BLaER1 (cell line): ENCODE measurements at regions not wholly inside any gene's neighbourhood (a gene's known extent, or its start where the extent isn't known, plus 50 kb on each side); places are given as distances from the start of the nearest gene placed in this dataset.

Experiments used
- H3K27ac ChIP-seq: shearing (Covaris generic); formaldehyde crosslinking; 2 replicates; pipeline ENCODE4 v1.8.1; 2022
- H3K27me3 ChIP-seq: shearing (Covaris generic); formaldehyde crosslinking; 2 replicates; pipeline ENCODE4 v1.8.1; 2022
- H3K36me3 ChIP-seq: shearing (Covaris generic); formaldehyde crosslinking; 2 replicates; pipeline ENCODE4 v1.8.1; 2022
- H3K4me1 ChIP-seq: shearing (Covaris generic); formaldehyde crosslinking; 2 replicates; pipeline ENCODE4 v1.8.1; 2022
- H3K4me2 ChIP-seq: shearing (Covaris generic); formaldehyde crosslinking; 2 replicates; pipeline ENCODE4 v1.8.1; 2022
- H3K4me3 ChIP-seq: shearing (Covaris generic); formaldehyde crosslinking; 2 replicates; pipeline ENCODE4 v1.8.1; 2022
- H3K9ac ChIP-seq: shearing (Covaris generic); formaldehyde crosslinking; 2 replicates; pipeline ENCODE4 v1.8.1; 2022
- H3K9me3 ChIP-seq: shearing (Covaris generic); formaldehyde crosslinking; 2 replicates; pipeline ENCODE4 v1.8.1; 2022
- H4K20me1 ChIP-seq: shearing (Covaris generic); formaldehyde crosslinking; 2 replicates; pipeline ENCODE4 v1.8.1; 2022
- Cebpa-rat ChIP-seq: shearing (Covaris generic); IDR thresholded peaks from 2 replicates; pipeline ENCODE4 v1.8.1; 2022

DNA sequence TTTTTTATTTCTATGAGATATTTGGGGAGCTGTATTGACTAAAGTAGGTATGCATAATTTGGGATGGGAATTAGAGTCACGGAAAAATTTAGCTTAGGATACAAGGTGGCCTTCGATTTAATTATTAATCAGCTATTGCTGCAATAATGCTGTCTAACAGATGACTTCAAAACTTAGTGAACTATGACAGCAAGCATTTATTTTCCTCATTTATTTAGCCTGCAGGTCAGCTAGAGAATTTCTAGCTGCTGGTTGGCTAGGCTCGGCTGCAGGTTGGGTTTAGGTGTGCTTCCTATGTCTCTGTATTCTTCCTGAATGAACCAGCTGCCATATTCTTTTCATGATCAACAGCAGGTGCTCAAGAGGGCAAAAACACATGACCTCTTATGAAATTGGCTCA is 181.8 kb upstream of the RAG2 start:
- H3K4me3 ChIP-seq = no peak overlapping the region
- no peak overlapping the region for H3K9ac ChIP-seq
- no peak overlapping the region for H3K4me2 ChIP-seq
- no peaks in the 10 kb centered on the region for H3K4me1 ChIP-seq
- H4K20me1 ChIP-seq = no peaks in the 10 kb centered on the region
- no peaks in the 10 kb centered on the region for H3K27me3 ChIP-seq
- TF ChIP-seq Cebpa-rat = no peak
- no peaks in the 10 kb centered on the region for H3K9me3 ChIP-seq
- no peaks in the 10 kb centered on the region for H3K36me3 ChIP-seq
- no peak overlapping the region for H3K27ac ChIP-seq

DNA sequence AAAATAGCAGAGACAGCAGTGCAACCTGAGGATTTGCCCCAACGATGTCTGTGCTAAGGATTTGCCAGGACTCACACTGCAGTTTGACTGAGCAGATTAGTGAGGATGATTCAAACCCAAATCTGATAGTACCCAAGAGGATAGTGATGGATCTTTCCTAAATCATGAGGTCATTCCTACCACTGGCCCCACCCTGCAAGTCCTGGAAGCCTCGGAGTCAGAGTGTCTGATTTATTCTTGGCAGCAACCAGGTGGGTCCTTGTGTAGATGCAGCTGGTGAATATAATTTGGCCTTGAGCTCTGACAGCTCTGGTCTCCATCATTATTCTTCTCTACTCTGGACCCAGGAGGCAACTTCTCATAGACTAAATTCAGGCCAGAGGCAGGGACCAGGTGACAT is 179.3 kb upstream of the RAG2 start:
- Histone ChIP-seq H3K4me2 (no peak overlapping the region), H3K9ac (no peak overlapping the region), H3K4me3 (no peak overlapping the region), H3K4me1 (no peaks in the 10 kb centered on the region), H4K20me1 (no peaks in the 10 kb centered on the region), H3K27ac (no peak overlapping the region), H3K9me3 (no peaks in the 10 kb centered on the region), H3K36me3 (no peaks in the 10 kb centered on the region), H3K27me3 (no peaks in the 10 kb centered on the region)
- TF ChIP-seq Cebpa-rat = no peak

DNA sequence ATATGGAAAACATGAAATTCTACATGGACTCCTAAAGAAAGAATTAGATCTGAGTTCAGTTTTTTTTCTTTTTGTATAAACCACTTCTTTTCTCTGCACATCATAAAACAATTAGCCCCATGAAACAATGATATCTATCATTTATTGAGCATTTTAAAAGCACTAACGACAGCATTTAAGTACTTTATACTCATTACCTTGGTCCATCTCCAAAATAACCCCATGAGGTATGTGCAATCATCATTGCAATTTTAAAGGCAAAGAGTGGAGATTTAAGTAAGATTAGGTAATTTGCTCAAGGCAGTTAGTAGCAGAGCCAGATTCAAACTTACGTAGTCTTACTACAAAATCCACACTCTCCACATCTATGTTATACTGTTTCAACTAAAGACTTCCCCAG is 177.7 kb upstream of the RAG2 start:
- Histone ChIP-seq H3K9ac (no peak overlapping the region), H4K20me1 (no peaks in the 10 kb centered on the region), H3K27ac (no peak overlapping the region), H3K4me1 (no peaks in the 10 kb centered on the region), H3K4me2 (no peak overlapping the region), H3K9me3 (no peaks in the 10 kb centered on the region), H3K4me3 (no peak overlapping the region), H3K36me3 (no peaks in the 10 kb centered on the region), H3K27me3 (no peaks in the 10 kb centered on the region)
- TF ChIP-seq Cebpa-rat = no peak

DNA sequence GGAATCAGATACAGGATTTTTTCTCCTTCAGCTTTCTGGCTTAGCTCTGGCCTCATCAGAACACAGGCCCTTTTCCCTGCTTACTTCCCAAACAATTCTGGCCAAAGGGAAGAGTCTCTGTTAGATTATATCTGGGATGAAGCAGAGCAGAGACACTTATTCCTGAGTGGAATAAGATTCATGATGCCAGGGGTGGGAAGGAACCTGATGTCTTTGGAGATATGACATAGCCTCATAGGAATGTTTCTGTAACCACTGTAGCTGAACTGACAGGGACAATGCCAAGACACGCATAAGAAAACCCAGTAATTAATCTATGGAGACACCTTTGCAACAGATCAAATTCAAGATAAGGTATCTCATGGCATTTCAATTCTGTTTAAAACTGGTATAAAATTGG is 177.1 kb upstream of the RAG2 start:
- Histone ChIP-seq H3K4me3 (no peak overlapping the region), H3K9ac (no peak overlapping the region), H3K36me3 (no peaks in the 10 kb centered on the region), H3K27me3 (no peaks in the 10 kb centered on the region), H3K27ac (no peak overlapping the region), H3K4me2 (no peak overlapping the region), H4K20me1 (no peaks in the 10 kb centered on the region), H3K9me3 (no peaks in the 10 kb centered on the region), H3K4me1 (no peaks in the 10 kb centered on the region)
- TF ChIP-seq Cebpa-rat = no peak

DNA sequence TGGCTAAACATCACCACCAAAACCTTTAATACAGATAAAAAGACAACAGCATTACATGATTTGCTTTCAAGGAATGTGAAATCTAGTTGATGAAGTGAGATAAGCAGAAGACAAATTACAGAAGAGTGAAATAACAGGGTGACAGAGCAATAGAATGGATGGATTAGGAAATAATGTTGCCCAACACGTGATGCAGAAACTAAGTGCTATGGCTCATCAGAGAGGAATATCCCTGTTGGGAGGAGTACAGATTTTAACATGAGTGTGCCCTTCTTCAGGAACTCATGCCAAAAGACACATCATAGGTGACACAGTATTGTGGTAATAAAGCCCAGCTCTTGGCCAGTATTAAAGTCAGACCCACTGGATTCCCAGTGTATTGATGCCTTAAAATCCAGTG is 176.6 kb upstream of the RAG2 start:
- H3K9me3 ChIP-seq = no peaks in the 10 kb centered on the region
- H3K9ac ChIP-seq = no peak overlapping the region
- H3K27me3 ChIP-seq = no peaks in the 10 kb centered on the region
- no peaks in the 10 kb centered on the region for H3K4me1 ChIP-seq
- H4K20me1 ChIP-seq = no peaks in the 10 kb centered on the region
- no peaks in the 10 kb centered on the region for H3K36me3 ChIP-seq
- H3K4me3 ChIP-seq = no peak overlapping the region
- no peak for TF ChIP-seq Cebpa-rat
- no peak overlapping the region for H3K4me2 ChIP-seq
- H3K27ac ChIP-seq = no peak overlapping the region

DNA sequence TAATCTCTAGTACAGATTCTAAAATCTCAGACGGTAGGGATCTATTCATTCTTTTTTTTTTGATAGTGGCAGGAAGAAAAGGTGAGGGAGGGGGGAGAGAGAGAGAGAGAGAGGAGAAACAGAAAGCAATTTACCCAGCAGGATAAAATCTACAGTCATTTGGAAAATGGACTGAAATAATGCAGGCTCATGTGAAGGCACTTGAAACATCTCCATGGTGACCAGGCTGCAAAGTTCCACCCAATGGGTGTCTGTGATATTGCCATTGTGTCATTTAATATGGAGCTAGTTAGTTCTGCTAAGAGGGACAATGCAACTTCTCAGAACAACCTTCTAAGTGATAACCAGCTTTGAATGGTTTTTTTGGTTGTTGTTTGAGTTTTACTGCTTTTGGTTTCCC is 165.2 kb upstream of the RAG2 start:
- Histone ChIP-seq H3K27me3 (no peaks in the 10 kb centered on the region), H3K4me2 (no peak overlapping the region), H3K9ac (no peak overlapping the region), H3K27ac (no peak overlapping the region), H3K36me3 (no peaks in the 10 kb centered on the region), H3K4me1 (no peaks in the 10 kb centered on the region), H3K9me3 (no peaks in the 10 kb centered on the region), H3K4me3 (no peak overlapping the region), H4K20me1 (no peaks in the 10 kb centered on the region)
- no peak for TF ChIP-seq Cebpa-rat

DNA sequence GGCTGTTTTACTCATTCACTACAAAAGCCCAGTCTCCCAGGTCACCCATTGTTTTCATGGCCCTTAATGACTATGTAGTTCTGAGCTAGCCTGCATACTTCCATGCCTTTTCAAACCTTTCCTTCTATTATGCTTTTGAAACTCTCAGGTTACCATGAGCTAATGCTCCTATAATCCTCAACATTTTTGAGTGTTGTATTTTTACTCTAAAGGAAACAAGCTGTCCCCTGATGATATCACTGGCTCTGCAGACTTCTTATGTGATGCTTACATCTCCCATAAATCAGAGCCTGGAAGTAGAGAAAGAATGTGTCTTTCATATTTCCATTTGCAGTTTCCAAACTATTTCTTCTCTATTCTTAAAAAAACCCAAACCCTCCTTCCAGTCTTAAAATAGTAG is 159.0 kb upstream of the RAG2 start:
- Histone ChIP-seq H3K27ac (no peak overlapping the region), H3K4me1 (no peaks in the 10 kb centered on the region), H3K4me3 (no peak overlapping the region), H4K20me1 (no peaks in the 10 kb centered on the region), H3K27me3 (no peaks in the 10 kb centered on the region), H3K9ac (no peak overlapping the region), H3K4me2 (no peak overlapping the region), H3K36me3 (no peaks in the 10 kb centered on the region), H3K9me3 (no peaks in the 10 kb centered on the region)
- TF ChIP-seq Cebpa-rat = no peak

DNA sequence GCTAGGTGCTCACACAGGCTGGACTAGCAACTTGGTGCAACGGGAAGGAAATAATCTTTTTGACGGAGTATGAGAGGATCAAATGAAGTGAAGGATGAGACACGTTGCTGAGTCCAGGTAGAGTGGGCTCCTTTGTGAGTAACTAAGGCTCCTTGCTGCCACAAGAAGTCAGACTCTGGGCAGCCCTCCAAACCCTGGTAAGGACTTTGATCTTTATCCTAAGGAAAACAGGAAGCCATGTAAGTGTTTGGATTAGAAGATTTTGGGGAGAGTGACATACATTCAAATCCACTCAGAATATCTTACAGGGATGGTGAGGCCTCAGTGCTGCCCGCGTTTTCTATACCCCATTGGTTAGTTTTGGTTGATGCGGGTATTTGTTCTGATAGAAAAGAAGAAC is 155.9 kb upstream of the RAG2 start:
- Histone ChIP-seq H3K27me3 (no peaks in the 10 kb centered on the region), H3K4me1 (no peaks in the 10 kb centered on the region), H3K27ac (no peak overlapping the region), H3K4me2 (no peak overlapping the region), H4K20me1 (no peaks in the 10 kb centered on the region), H3K9ac (no peak overlapping the region), H3K36me3 (no peaks in the 10 kb centered on the region), H3K9me3 (no peaks in the 10 kb centered on the region), H3K4me3 (no peak overlapping the region)
- TF ChIP-seq Cebpa-rat = no peak

DNA sequence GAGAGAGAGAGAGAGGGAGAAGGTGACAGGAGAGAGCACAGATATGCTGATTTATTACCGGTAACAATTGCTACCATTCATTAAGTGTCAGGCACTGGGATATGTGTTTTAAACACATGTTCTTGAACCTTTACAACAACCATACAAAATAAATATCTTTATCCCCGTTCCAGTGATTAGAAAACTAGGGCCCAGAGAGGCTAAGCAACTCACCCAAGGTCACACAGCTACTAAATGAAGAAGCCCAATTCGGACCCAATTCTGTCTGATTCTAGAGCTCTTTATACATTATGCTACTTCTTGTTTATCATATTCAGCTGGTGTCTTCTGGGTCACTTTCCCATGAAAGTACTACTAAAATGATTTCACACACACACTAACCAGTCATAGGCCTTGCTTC is 154.0 kb upstream of the RAG2 start:
- no peaks in the 10 kb centered on the region for H3K27me3 ChIP-seq
- no peak overlapping the region for H3K4me3 ChIP-seq
- H3K9ac ChIP-seq = no peak overlapping the region
- no peaks in the 10 kb centered on the region for H3K9me3 ChIP-seq
- no peak overlapping the region for H3K4me2 ChIP-seq
- TF ChIP-seq Cebpa-rat = no peak
- H3K36me3 ChIP-seq = no peaks in the 10 kb centered on the region
- no peaks in the 10 kb centered on the region for H3K4me1 ChIP-seq
- no peak overlapping the region for H3K27ac ChIP-seq
- no peaks in the 10 kb centered on the region for H4K20me1 ChIP-seq

DNA sequence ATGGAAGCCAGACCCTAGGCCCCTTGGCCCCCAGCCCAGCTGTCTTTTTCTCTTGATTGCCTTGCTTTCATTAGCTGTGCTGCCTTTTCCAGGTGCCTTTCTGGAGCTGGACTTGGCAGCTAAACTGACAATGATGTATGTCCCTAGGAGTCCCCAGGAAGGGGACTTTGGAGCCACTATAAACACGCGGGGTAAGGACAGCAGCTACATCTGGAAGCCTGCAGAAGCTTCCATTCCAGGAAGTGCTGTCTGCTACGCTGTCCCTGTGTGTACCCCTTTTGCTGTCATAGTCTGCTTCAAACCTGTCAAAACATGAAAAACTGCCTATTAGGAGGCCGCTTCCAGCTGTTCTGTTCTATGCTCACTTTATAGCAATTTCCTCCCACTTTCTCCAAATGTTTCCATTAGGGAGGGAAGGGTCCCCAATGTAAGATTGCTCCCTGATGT is 153.3 kb upstream of the RAG2 start:
- no peak overlapping the region for H3K4me3 ChIP-seq
- H3K9ac ChIP-seq = no peak overlapping the region
- H4K20me1 ChIP-seq = no peaks in the 10 kb centered on the region
- H3K4me1 ChIP-seq = no peaks in the 10 kb centered on the region
- no peaks in the 10 kb centered on the region for H3K27me3 ChIP-seq
- no peak for TF ChIP-seq Cebpa-rat
- H3K36me3 ChIP-seq = no peaks in the 10 kb centered on the region
- no peak overlapping the region for H3K4me2 ChIP-seq
- no peaks in the 10 kb centered on the region for H3K9me3 ChIP-seq
- no peak overlapping the region for H3K27ac ChIP-seq

DNA sequence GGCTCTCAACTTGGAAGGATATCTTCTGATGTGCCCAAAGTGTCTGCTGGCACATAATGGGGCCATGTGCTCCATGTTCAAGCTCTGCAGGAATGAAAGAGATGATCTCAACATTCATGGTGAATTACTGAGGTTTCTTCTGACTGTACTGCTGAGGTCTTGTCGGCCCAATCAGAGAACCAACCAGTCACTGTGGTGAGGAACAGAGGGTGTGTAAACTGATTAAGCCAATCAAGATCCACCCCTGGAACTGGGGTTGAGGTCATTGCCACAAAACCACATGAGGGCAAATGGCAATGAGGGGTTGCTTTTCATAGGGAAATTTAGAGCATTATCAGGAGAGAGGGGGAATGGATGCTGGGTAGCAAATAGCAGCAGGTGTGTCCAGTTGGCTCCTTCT is 152.3 kb upstream of the RAG2 start:
- Histone ChIP-seq H3K4me3 (no peak overlapping the region), H3K9me3 (no peaks in the 10 kb centered on the region), H3K27ac (no peak overlapping the region), H3K27me3 (no peaks in the 10 kb centered on the region), H3K9ac (no peak overlapping the region), H3K4me2 (no peak overlapping the region), H3K36me3 (no peaks in the 10 kb centered on the region), H3K4me1 (no peaks in the 10 kb centered on the region), H4K20me1 (no peaks in the 10 kb centered on the region)
- TF ChIP-seq Cebpa-rat = no peak
